ENCODE measurements at regions not wholly inside any gene's neighbourhood (a gene's known extent, or its start where the extent isn't known, plus 50 kb on each side); places are given as distances from the start of the nearest gene placed in this dataset.

DNA sequence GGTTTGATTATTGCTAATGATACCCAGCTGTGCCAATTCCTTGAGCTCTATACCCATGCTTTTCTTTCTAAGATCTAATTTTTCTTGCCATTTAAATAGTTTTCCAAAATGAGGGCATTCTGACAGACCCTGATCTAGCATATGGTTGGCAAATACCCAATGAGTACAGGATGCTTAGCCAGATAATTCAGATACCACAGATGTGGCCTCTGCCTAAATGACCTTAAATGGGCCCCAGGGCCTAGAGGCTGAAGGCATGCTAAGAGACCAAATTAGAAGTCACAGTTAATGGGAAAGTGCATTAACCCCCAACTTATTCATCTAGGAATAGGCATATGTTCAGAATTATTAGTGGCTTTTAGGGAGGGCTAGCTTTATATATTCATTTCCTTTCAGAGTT lies 122.3 kb upstream of the CNOT2 start:
- TF ChIP-seq, protein P1, sequence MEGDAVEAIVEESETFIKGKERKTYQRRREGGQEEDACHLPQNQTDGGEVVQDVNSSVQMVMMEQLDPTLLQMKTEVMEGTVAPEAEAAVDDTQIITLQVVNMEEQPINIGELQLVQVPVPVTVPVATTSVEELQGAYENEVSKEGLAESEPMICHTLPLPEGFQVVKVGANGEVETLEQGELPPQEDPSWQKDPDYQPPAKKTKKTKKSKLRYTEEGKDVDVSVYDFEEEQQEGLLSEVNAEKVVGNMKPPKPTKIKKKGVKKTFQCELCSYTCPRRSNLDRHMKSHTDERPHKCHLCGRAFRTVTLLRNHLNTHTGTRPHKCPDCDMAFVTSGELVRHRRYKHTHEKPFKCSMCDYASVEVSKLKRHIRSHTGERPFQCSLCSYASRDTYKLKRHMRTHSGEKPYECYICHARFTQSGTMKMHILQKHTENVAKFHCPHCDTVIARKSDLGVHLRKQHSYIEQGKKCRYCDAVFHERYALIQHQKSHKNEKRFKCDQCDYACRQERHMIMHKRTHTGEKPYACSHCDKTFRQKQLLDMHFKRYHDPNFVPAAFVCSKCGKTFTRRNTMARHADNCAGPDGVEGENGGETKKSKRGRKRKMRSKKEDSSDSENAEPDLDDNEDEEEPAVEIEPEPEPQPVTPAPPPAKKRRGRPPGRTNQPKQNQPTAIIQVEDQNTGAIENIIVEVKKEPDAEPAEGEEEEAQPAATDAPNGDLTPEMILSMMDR (conservative IDR thresholded peaks at IDR 0.05 in 1 of 2, IDR thresholded peaks at IDR 0.05 in 1 of 2; ENCODE audit: low read depth in 1 of 2, low read length in 2 of 2), result no peak
- TF ChIP-seq EZH2 (IDR thresholded peaks at IDR 0.05; ENCODE audit: low read length, missing control alignments), result no peak

Data from fibroblast of lung (primary cell).